Activated naive CD4-positive, alpha-beta T cell treated with Interleukin-2 at 50 U/mL for 16 hours (primary cell): ENCODE measurements at regions not wholly inside any gene's neighbourhood (a gene's known extent, or its start where the extent isn't known, plus 50 kb on each side); places are given as distances from the start of the nearest gene placed in this dataset.
"Not testable (repeated sequence)": the region's sequence is repeated elsewhere in the genome, so short reads cannot be mapped to it uniquely, and the experiment has no call there.

ENCODE experiments used
- DNase-seq: peaks from one replicate; pipeline ENCODE4 v3.0.0-alpha.2; 2020

DNA sequence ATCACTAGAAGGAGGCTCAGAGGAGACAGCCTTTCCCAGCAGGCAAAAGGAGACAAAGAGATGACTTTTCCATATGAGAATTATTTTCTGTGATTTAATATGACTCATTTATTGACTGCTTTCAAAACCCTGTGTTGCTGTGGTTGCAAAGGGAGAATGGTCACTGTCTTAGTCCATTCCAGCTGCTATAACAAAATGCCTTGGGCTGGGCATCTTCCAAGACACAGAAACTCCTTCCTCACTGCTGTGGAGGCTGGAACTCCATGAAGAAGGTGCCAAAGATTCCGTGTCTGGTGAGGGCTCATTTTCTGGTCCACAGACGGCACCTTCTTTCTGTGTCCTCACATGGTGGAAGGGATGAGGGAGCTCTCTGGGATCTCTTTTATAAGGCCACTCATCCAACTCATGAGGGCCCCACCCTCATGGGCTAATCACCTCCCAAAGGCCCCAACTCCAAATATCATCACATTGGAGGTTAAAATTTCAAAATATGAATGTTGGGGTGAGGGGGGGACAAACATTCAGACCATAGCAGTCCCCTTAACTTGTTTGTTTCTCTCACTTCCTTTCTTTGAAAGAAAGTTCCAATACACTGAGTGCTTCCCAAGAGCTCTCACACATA, 252.1 kb upstream of the RAB4A start:
- no peak for DNase-seq

DNA sequence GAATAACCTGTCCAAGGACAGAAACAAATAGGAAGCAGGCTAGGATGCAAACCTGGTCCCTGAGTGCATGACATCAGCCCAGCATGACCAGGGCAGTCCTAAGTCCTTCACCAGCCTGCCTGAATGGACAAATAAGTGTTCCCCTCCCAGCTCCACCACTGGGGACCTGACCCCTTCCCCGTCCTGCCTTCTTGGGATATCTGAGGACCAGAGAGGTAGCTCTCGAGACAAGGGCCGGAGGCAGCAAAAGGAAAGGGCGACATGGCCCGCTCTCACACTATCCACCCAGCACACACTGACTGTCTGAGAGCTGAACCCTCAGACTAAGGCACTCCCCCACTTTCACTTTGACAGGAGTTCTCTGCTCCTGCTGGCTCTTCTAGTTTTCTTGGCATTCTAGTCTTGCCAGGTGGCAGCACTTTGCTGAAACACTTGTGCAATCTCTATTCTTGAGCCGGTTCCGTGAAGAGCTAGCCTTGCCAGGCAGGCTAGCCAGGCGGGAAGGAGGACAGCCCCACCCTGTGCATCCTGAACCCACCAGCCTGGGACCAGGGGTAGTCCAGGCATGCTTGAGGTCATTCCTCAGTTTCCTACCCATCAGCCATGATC, 251.1 kb upstream of the RAB4A start:
- no peak for DNase-seq

DNA sequence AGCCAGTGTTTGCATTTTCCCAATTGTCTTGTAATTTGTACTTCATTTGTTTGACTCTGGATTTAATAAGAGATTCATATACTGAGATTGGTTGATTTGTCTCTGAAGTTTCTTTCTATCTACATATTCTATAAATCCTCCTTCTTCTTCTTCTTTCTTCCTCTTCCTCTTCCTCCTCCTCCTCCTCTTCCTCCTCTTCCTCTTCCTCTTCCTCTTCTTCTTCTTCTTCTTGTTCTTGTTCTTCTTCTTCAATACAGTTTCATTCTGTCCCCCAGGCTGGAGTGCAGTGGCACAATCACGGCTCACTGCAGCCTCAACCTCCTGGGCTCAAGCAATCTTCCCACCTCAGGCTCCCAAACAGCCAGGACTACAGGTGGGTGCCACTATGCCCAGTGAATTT, 249.9 kb upstream of the RAB4A start:
- DNase-seq: not testable (repeated sequence)

DNA sequence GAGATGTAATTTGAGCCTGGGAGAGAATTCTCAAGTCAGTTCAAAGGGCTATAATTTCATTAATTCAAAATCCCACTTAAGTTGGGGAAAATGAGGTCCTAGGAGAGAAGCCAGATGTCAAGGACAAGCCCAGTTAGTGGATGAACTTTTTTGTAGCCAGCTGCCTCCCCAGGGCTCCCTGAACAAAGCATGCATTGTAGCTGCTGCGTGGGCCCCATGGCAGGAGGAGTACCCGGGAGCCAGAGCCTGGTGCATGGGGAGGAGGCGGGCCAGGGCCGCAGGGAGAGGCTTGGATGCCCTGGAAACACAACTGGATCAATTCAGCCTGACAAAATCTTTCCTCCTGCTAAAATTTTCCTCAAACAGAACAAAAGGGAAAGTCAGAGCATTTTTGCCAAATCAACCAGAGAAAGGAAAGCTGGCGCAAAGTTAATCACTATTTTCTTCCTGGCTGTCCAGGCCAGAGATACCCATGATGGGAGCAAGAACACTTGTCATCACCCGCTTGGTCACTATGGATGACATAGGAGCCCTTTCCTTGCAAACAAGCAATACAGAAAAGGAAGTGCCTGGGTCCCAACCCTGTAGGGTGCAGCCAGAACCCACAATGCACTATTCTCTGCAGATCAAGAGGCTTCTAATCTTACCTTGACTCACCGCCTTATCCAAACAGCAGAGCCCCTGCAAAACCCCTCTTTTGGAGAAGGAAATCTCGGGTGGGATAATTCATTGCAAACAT, 248.1 kb upstream of the RAB4A start:
- no peak for DNase-seq

DNA sequence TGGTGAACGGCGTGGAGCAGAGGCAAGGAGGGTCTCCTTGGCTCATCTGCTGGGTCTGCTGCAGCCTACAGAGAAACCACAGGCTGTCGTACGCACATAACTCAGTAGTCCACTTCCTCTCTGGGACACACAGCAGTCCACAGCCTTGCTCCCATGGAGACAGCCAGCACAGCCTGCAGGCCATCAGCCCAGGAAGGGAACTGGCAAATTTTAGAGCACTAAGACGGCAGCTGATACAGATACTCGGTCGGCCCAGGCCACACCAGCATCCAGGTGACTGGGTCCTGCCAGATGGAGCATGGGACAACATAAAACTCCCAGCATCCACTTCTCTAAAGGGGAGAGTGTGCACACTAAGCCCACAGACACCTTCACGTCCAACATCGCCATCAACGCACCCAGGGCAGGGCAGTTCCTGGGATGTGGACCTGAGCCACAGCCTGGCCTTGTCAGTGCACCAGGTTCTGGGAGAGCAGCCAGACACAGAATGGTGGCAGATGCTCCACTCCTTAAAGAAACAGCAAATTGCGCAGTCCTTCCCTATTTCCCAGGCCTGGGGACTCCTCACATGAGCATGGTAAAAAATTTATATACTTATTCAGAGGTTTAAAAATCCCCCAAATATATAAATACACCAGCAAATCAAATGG, 247.1 kb upstream of the RAB4A start:
- no peak for DNase-seq

DNA sequence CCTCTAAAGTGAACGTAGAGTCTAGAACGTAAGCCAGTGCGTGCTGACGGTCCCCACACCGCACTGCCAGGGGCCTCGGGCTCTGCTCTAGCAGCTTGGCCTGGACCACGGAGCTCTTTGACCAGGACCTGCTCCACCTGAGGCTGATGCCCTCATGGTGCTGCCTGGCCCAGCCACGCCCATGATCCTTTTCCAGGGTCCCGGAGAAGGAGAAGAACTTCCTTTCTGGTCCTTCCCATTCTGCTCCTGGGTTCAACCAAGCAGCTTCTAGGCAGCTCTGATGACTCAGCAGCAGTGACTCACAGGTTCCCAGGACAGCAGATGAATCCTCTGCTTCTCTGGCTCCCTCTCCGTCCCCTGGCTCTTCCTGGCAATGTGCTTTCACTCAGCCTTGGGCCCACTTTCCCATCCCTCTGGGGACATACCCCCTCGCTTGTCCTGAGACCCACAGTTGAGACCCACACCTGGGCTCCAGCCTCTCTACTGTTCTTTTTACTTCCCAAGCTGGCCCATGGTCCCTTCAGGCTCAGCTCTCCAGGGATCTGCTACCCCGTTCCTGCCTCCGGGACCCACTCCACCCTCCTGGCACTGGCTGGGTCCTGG, 246.3 kb upstream of the RAB4A start:
- no peak for DNase-seq

DNA sequence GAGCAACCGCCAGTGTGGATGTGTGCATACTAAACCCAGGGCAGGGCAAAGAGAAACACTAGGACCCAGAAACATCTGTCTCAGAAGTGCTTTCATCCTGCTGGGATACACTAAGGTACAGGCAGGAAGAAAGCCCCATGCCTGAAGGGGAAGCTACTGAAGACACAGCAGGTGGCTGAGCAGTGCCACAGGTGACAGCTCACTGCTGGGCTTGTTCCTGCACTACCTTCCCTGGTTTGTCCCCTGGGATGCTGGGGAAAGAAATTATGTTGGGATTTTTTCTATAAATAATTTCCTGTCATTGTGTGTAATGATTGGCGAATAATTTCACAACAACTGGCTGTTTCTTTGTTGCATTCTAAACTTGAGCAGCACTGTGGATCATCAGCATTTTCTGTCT, 245.3 kb upstream of the RAB4A start:
- no peak for DNase-seq

DNA sequence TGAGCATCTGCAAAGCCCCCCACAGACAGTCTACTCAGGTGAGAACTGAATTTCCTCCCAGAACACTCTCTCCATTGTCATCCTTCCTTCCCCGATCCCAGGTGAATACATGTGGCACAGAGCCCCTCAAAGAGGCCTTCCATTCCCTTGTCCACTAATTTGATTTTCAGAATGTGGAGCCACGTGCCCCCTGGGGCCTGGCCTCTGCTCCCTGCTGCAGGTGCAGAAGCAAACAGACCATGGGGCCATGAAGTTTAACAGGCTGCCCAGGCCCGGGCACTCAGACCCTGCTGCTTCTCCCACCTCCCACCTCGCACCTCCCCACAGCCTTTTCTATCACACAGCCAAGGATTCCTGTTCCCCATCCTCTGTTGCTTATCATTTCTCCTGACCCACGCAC, 243.8 kb upstream of the RAB4A start:
- DNase-seq: no peak

DNA sequence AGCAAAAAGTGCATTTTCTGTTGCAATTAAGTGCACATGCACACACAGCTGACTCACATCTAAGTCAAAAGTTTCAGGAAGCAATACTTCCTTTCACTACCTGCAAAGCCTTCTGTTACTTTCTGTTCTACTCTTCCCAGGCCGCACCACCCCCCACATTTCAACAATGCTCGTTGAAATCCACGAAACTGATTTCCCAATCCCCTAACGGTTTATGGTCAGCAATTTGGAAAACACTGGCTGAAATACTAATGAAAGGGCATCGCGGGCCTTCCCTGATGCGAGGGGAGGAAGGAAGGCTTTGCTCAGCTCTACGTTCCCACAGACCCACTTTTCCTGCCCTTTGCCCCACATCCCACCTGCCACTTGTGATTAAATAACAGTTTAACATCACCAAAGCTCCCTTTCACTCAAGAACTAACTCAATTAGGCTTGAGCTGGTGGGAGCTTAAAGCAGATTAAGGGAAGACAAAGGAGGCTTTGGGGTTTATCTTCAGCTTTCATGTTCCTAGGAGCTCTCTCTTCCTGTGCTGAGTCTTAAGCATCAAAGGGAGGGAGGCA, 243.2 kb upstream of the RAB4A start:
- DNase-seq: peak; percentile 29

DNA sequence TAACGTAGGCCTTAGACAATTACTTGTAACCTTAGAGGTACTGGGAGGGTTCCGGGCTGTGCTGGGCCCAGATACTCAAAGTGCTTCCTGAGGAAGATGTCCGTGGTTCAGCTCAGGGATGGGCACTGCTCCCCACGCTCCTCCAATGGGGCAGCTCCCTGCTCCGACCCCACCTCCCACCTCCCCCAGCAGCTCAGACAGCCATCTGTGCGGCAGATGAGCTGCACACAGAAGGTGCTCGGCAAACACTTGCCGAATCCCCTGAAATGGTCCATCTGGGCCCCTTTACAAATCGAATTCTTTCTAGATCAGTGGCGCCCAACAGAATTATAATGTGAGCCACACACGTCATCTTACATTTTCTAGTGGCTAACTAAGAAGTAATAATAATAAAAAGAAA, 242.4 kb upstream of the RAB4A start:
- no peak for DNase-seq

DNA sequence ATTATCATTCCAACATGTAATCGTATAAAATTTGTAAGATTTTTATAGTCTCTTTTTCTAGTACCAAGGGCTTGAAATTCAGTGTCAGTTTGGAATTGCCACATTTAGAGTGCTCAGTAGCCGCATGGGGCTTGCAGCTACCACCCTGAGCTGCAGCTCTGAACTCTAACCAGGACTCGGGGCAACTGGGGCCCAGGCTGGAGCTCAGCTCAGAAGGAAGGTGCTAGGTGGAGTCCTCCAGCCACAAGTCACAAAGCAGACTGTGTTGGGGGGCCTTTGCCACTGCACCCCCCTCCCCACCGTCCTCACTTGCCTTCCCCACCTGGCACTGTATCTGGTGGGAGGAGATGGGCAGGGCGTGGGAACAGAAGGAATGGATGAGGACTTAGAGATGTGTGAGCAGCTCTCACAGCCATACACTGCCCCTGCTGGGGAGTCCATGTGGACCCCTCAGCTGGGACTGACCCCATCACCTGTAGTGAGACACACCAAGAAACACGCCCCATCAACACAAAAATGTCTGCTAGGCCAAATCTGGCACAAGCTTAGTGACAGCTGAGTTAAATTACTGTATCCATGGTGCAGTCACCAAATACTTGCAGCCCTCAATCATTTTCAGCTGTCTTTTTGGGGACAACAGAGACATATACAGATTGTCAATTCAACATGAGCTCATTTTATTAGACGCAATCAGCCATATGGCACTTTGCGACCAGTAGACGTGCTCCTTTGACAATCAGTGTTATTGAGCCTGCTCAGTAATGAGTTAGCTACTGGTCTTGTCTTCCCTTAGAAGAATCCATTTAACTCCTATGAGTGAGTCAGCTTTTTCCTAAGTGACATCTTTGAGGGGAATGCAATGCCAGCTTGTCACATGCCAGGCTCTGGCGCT, 241.7 kb upstream of the RAB4A start:
- DNase-seq: no peak

DNA sequence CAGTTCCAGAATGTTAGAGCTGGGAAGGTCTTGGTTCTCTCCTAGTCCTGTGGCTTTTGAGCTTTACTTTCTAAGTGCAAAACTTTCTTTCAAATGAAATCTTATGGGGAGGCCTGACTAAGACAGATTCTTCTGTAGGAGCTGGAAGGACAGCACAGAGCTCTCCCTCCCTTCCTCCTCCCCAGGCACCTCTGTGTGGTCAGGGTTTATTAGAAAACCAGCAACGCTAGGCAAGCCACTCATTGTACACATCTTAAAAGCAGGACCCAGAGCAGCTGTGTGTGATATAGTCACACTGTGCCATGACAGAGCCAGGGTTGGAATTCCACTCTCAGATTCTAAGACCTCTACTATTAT, 241.1 kb upstream of the RAB4A start:
- no peak for DNase-seq

DNA sequence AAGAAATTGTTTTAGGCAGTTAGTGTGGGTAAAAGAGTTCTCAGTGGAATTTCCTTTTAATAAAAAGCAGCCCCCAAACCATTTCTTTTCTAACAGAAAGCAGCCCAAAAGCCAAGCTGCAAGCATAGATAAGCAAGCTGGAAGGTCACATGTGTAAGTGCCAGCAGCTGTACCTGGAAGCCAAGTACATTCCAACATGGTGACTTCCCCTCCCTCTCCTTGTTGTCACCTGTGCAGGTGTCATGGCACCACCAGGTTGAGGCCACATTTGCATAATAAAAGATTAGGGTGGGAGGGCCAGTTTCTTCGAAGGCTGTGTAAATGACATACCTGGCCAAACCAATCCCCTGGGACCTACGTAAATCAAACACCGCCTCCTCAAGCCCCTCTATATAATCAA, 240.3 kb upstream of the RAB4A start:
- no peak for DNase-seq

DNA sequence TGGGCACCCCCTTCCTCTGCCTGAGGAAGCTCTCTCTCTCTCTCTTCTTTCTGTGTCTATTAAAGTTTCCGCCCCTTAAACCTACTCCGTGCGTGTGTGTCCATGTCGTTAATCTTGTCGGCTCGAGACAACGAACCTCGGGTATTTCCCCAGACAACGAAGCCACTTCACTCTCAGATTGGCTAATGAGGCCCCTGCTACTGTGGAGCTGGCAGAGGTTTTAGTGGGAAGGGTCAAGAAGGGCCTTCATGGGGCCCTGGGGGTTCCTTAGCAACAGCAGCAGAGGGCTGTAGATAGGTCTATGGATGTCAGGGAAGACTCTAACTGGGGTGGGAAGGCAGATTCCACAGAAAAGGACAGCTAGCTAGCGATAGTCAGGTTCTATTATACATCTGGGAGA, 239.8 kb upstream of the RAB4A start:
- DNase-seq: no peak

DNA sequence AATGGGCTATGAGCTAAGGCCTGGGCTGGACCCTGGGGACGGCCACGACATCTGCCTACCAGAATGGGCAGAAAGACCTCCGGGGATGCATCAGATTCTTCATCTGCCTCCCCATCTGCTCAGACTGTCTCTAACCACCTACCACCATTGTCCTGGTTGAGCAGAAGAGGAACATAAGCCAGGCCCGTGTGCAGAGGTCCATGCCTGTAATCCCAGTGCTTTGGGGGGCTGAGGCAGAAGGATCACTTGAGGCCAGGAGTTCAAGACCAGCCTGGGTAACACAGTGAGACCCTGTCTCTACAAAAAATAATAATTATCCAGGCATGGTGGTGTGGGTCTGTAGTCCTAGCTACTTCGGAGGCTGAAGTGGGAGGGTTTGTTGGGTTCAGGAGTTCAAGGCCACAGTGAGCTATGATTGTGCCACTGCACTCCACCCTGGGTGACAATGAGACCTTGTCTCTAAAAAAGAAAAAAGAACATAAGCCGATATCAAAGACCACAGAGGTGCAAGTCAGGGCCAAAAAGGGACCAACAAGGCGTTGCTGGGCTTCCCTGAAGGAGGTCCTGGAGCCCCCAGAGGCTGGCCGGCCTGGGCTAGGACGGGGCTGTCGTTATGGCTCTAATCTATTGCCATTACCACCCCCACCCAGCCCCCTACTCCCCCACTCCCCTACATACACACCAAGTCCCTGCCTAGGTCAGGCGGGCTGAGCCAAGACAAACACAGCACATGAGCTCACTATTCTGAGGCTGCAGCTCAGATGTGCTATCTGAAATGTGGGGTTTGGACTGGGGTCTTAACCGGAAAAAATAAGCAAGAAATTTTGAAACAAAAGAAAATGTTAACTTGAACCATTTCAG, 239.2 kb upstream of the RAB4A start:
- DNase-seq: no peak

DNA sequence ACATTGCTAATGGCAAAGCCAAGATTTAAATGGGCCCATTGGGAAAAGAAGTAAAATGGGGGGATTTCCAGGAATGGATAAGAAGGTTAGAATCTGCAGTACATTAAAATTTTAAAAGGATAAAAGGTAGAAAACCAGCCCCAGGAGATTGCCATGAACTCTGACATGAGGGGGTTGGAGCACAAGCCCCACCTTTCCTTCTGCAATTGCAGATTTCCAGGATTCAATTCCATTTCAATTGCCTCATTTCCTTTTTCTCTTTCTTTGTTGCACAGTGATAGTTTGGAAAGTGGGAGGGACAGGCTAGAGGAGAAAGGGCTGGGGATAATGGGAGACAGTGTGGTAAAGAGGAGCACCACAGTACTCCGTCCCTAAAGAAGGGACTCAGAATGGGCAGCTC, 238.5 kb upstream of the RAB4A start:
- no peak for DNase-seq

DNA sequence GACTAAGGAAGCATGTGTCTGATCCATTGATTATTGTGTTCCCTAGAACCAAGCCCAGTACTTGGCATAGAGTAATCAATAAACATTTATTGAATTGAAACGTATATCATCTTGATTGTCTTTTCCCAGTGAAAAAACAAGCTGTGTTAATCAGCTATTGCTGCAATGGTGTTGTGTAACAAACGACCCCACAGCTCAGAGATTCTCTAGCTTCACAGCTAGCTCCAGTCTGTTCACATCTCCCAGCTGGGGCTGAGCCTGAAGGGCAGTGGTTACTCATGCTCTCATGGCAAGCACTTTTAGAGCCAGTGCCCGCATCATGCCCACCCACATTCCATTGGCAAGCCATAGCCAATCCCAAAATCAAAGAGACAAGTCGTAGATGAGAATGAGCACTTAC, 237.4 kb upstream of the RAB4A start:
- no peak for DNase-seq

DNA sequence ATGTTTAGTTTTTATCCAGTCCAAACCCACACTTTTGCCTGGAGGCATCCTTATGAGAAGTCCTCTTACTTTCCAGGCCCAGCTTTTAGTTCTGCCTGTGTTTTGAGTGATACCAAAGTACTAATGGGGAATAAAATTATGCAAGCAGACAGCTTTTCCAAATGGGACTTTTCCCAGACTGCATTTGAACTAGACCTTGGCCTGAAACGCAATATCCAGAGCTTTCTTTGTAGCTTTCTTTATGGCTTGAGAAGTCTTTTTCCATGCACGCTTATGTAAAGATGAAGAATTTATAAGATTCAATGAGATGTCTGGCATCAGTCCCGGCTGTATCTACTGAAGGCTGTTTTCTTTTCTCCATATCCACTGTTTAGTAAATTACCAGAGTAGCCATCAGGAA, 236.6 kb upstream of the RAB4A start:
- no peak for DNase-seq

DNA sequence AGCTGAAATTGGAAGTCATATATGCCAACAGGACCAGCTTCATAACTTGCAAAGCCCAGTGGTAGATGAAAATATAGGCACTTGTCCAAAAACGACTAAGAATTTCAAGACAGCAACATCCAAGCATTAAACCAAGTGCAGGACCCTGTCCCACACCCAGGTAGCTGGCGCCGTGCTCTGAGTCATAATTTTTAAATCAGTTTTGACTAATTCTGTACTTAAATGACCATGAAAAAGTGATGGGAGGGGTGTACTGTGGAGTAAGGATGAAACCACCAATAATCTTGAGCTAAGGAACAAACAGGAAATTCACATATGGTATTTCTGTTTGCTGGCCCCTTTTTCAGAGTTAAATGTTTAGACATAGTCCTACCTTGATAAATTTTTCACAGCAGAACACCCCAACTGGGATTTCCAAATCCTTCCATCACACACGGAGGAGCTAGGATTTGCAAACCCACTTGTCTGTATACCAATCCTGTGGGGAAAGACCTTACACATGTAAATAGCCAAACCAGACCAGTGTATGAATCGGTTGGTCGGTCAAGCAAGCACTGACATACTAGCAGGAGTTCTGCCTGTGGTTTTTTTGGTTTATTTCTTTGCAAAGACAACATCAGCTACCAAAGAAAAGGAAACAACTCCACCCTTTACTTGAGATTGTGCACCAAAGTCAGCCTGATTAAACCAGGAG, 235.7 kb upstream of the RAB4A start:
- DNase-seq: no peak

DNA sequence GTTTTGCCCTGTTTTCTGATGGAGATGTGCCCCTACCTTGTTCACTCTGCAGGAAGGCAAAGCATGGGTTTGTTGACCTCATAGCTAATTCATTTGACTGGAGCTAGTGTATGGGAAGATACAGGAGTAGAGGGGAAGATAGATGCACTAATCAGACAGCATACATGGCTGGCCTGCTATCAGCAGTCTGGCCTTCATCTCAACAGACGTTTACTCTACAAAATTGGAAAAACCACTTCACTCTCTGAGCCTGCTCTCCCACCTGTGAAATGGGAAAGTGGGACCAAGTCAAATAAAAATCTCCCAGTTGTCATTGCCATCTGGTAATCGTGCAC, 235.2 kb upstream of the RAB4A start:
- no peak for DNase-seq
